HG02610 (cell line): ENCODE measurements at regions not wholly inside any gene's neighbourhood (a gene's known extent, or its start where the extent isn't known, plus 50 kb on each side); places are given as distances from the start of the nearest gene placed in this dataset.

ENCODE experiments used
- ATAC-seq: cut with Tn5 transposase; IDR thresholded peaks from one replicate; pipeline ENCODE4 v1.9.1; 2021; ENCODE audit warnings: mild to moderate bottlenecking, moderate library complexity; ENCODE audit not compliant: unreplicated experiment

GRCh38 chr13:108435393-108436149 is 166.1 kb downstream of the TNFSF13B start:
- ATAC-seq: no peak

DNA sequence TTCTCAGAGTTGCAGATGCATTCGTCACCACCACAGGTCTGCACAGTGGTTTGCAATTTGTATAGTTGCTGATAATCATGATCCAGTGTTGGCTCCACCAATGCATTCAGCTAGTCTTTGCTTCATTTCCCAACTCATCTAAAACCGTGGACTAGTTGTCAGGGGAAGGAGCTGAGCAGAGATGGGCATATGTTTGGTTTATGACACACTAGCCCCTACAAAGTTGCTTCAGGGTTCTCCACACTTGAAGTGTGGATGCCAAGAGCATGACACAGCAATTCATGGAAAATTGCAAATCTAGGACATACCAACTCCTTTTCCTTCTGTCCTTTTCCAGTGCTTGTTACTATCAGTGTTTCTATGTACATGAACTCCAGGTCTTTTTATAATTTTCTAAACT is 168.0 kb downstream of the TNFSF13B start:
- ATAC-seq: no peak

DNA sequence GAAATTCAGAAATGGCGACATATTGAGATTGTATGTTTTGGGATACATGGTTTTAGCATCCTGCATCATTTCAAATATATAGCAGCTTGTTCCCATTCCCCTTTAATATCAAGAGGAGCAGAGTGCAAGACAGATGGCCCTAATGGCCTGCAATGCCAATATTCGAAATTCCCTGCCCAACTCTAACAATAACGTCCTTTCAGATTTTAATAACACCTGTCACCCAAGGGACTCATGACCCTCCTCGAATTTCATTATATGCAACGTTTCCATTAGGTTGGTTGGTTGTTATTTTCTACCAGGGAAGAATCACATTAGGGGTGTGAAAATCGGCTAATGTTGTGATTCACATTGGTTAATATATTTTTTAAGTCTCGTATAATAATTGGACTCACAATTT is 170.0 kb downstream of the TNFSF13B start:
- no peak for ATAC-seq

- no peak for ATAC-seq
Measured at GRCh38 chr13:108444448-108444847, 174.9 kb downstream of the TNFSF13B start.

- no peak for ATAC-seq
Measured at GRCh38 chr13:108448891-108449290, 179.4 kb downstream of the TNFSF13B start.

- no peak for ATAC-seq
Measured at GRCh38 chr13:108451121-108451520, 178.3 kb upstream of the MYO16 start.

GRCh38 chr13:108455320-108455719 is 174.1 kb upstream of the MYO16 start:
- no peak for ATAC-seq

DNA sequence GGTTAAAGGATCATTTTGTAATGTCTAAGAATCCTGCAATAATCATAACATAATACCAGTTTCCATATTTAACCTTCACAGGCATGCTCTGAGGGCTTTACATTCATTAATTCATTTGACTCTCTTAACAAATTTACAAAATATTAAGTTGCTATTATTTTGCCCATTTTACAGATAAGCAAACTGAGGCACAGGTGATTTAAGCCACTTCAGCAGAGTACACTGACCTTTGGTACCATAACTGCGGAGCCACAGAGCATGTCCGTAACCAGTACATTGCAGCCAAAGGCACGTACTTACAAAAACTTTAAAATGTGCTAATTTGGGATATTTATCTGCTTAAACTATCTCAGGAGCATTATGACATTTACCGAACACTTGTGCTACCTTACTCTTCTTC is 169.4 kb upstream of the MYO16 start:
- ATAC-seq: no peak

DNA sequence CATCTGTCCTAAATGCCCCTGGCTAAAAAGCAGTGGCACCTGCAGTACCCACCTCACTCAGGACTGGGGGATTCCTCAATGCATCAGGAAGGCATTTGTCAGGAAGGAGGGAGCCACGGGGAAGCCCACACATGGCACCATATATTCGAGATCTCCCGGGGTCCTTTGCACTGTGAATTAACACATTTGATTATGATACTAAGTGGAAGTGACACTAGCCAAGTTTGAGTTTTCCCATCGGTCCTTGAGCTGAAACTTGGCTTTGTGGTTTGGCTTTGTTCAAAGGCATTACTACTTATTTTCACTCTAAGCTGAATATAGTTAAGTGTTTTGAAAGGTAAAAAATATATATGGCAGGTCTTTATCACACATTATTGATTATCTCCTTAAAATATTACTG is 168.7 kb upstream of the MYO16 start:
- no peak for ATAC-seq

- ATAC-seq: no peak
Measured at GRCh38 chr13:108463340-108463739, 166.1 kb upstream of the MYO16 start.

- no peak for ATAC-seq
Measured at GRCh38 chr13:108470921-108471320, 158.5 kb upstream of the MYO16 start.

- ATAC-seq: no peak
Measured at GRCh38 chr13:108475181-108475580, 154.2 kb upstream of the MYO16 start.

- ATAC-seq: no peak
Measured at GRCh38 chr13:108477376-108477775, 152.0 kb upstream of the MYO16 start.

GRCh38 chr13:108478179-108478578 is 151.2 kb upstream of the MYO16 start:
- ATAC-seq: no peak

GRCh38 chr13:108483981-108484380 is 145.4 kb upstream of the MYO16 start:
- ATAC-seq: no peak

DNA sequence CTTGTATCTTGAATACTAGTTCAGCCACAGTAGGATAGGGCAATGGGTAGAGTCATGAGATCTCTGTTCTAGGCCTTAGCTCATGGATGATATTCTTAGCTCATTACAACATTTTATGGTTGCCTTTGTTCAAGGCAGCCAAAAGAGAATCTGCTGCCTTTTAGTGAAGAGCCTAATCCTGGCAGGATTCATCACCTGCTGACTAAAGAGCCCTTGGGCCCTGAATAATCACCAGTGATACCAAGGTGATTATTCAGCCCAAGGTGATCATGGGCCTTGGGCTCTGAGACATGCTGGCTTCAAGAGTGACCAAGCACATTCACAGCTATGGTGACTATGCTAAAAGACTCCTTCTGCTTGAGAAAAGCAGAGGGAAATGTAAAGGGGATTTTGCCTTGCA is 143.3 kb upstream of the MYO16 start:
- no peak for ATAC-seq

GRCh38 chr13:108494991-108495645 is 134.3 kb upstream of the MYO16 start:
- no peak for ATAC-seq

DNA sequence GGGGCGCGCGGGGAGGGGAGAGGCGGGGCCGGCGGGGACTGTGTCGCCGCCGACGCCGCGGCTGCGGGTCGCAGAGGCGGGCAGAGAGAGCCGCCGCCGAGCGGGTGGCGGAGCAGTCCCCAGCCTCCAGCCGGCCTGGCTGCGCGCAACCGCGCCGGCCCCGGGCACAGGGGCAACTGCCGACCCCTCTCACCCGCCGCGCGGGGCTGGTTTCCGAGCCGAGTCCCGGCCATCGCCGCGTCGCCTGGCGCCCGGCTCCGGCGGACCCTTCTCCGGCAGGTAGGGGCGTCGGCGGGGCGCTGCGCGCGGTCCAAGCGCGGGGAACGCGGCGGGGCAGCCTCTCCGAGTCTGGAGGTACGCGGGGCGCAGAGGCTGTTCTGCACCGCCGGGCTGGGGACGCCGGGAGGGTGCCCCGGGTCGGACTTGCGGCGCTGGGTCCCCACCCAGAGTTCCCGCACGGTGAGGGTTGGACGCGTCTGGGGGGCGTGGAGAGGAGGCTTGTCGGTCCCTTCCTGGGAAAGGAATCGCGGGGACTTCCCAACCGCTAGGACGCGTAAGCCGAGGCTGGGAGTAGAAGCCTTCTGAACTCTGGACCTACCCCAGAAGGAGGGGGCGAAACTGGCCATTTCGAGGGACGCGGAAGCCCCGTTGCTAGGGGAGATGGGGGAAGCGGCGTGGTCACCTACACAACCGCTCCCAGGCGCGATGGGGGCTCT is 133.6 kb upstream of the MYO16 start:
- no peak for ATAC-seq

- no peak for ATAC-seq
Measured at GRCh38 chr13:108496362-108497210, 132.8 kb upstream of the MYO16 start.

- no peak for ATAC-seq
Measured at GRCh38 chr13:108500711-108501110, 128.7 kb upstream of the MYO16 start.

- no peak for ATAC-seq
Measured at GRCh38 chr13:108508263-108508662, 121.1 kb upstream of the MYO16 start.
